Amniotic epithelial cell (primary cell): ENCODE measurements at regions not wholly inside any gene's neighbourhood (a gene's known extent, or its start where the extent isn't known, plus 50 kb on each side); places are given as distances from the start of the nearest gene placed in this dataset.
A peak's percentile ranks its signal among the peaks of the same experiment; 100 is the strongest.

Experiments used
- DNase-seq: peaks from one replicate; pipeline ENCODE4 v3.0.0-alpha.2; 2010; ENCODE audit warnings: low read depth

DNA sequence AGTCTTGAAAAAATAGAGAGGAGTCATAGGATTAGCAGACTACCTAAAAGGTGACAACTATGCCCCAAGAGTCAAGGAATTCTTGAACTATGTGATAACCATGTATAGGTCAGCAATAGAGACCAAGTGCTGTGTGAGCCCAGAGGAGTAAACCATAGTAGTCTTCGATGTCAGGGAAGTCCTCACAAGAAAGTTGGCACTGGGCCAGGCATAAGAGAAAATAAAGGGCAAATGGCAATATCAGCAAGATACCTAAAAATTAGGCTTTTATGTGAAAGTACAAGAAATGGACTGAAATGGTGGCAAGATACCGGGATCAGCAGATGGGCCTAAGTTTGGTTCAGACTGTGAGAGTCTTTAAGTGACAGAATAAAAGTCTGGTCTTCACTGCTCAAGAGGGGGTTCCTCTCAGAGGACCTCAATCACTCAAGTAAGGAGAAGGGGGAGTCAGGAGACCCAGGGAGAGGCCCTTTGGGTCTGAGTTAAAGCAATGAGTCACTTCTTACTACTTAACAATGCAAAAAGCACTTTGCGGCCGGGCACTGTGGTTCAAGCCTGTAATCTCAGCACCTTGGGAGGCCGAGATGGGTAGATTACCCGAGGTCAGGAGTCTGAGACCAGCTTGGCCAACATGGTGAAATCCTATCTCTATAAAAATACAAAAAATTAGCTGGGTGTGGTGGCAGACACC lies 95.0 kb downstream of the TEX35 start:
- peak; percentile 74 for DNase-seq

DNA sequence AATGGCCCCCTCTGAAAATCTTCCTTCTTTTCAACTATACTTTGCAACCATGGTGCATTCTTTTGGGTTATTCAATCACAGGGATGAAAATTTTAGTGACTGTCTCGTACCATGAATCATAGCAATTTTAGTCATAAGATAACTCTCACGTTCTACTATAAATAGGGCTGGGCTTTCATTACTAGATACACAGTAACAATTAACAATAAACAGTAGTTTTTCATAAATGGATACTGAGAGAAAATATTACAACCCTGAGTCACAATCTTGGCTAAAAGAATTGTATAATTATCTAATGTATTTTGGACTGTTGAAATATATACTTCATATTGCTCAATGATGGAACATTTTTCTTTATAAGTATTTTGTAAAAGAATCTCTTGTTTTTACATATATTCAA lies 96.1 kb downstream of the TEX35 start:
- peak; percentile 87 for DNase-seq

DNA sequence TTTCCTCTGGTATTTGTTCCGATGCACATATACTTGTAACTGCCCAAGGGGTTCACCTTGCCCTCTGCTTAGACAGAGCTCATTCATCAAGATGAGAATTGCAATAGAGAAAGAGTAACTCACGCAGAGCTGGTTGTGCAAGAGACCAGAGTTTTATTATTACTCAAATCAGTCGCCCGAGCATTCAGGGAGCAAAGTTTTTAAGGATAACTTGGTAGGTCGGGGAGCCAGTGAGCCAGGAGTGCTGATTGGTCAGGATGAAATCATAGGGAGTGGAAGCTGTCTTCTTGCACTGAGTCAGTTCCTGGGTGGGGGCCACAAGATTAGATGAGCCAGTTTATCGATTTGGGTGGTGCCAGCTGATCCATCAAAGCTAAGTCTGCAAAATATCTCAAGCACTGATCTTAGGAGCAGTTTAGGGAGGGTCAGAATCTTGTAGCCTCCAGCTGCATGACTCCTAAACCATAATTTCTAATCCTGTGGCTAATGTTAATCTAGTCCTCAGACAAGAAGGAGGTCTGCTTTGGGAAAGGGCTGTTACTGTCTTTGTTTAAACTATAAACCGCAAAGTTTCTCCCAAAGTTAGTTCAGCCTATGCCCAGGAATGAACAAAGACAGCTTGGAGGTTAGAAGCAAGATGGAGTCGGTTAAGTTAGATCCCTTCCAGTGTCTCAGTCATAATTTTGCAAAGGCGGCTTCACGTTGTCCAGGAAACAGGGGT lies 97.9 kb downstream of the TEX35 start:
- DNase-seq: peak; percentile 97

DNA sequence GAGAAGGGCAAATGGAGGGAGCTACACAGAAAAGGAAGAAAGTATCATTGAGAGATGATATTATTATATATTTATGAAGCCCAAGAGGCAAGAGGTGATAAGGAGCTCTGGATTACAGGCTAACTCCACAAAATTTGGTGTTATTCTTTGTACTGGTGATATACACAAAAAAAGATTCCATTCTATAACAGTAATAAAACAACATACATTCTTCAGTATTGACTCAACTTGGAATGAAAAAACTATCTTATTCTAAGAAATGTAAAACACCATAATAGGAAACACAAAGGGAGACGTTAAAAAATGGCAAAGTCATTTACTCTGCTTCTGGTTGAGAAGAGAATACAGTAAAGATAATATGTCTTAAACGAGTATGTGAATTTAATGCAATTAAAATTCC lies 99.4 kb downstream of the TEX35 start:
- peak; percentile 52 for DNase-seq

DNA sequence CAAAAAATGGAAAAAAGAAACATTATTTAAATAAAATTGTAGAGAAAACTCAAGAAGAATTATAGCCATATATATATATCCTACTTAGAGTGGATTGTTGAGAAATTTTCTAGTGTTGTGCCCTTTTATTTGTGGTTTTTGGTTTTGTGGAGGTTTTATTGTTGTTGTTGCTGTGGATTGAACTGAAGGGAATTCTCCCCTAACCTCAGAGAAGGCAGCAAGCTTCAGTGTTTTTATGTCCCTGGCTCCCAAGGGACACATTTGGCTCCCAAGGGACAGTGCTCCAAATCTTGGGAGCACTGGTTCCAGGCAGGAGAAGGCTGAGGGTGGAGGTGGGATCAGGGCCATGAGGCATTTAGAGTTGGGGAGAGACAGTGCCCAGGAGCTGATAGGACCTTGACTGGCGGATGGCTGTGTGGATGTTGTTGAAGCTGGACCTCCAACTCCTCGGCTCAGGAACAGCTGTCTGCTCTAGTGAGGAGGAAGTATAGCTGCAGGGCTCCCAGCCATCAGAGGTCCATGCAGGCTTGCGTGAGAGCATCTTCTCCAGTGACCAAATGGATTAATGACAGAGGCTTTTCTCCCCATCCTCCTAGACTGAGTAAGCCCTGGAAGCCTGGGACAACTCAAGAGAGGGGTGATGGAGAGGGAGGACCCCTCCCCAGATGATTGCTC lies 100.5 kb downstream of the TEX35 start:
- no peak for DNase-seq

DNA sequence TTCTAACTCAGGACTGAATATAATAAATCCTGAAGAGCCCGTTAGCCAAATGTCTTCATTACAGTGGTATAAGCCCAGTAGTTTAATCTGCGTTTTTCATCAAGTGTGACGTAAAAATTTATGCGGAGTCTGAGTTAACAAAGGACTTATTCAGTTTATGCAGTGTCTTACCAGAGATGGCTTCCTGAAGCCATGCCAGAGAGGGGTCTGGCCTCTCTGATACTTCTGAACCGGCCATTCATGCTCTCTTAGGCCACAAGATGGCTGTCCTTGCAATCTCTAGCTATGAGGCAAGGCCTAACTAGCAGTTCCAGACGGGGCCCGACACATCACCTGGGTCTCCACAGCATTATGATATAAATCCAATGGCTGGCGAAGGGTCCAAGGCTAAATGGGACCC lies 101.4 kb downstream of the TEX35 start:
- no peak for DNase-seq

DNA sequence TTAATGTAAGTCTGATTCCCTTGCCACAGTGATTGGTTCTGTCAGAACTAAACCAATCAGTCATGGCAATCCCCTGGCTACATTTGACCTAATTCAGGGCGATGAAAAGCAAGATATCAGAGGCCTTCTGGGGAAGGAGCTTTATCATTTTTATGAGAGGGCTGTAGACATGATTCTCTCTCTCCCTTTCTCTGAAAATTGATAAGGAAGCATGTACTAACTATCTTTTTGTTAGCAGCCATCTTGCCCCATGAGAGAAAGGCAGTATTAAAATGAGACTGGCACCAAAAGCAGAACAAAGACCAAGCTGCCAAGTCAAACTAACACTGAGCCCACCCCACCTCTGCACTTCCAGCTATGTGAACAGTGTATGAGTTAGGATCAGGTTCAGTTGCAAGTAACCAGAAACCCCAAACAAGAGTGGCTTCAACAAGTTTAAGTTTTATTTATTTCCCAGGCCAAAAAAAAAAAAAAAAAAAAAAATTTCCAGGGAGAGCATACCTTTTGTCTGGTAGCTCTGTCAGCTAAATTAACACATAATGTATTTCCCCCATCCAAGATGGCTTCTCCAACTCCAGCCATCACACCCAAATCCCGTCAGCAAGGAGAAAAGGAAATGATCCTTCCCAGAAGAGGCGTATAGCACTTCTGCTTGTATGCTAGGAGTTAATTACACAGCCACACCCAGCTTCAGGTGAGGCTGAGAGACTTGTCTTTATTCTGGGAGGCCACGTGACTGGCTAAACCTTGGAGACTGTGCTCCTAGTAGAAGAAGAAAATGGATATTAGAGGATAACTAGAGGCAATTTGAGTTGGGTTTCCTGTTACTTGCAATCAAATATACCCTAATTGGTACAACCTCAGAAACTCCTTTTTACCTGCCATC lies 105.8 kb upstream of the RALGPS2 start:
- DNase-seq: no peak

DNA sequence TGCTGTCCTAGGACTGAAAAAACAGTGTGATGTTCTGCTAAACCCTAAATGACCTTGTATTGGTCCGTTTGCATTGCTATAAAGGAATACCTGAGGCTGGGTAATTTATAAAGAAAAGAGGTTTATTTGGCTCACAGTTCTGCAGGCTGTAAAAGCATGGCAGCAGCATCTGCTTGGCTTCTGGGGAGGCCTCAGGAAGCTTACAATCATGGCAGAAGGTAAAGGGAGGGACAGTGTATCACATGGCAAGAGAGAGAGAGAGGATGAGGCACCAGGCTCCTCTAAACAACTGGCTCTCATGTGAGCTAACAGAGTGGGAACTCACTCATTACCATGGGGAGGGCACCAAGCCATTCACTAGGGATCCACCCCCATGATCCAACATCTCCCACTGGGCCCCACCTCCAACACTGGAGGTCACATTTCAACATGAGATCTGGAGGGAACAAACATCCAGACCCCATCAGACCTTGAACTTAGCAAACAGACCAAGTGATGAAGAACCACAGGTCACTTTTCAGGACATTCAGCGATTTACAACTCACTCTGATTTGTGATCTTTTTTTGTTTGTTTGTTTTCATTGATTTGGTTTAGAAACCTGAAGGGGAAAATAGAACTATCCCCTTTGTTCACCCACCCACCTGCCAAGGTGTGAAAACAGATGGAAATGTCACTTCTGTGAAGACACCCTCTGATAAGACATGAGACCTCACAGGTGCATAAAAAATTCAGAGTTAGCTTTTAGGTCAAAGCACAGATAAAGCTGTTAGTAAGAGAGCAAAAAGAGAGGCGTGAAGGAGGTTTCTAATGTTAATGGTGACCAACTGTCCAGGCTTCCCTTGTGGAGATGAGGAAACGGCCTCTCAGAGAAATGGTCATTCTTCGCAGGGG lies 104.2 kb upstream of the RALGPS2 start:
- DNase-seq: no peak

DNA sequence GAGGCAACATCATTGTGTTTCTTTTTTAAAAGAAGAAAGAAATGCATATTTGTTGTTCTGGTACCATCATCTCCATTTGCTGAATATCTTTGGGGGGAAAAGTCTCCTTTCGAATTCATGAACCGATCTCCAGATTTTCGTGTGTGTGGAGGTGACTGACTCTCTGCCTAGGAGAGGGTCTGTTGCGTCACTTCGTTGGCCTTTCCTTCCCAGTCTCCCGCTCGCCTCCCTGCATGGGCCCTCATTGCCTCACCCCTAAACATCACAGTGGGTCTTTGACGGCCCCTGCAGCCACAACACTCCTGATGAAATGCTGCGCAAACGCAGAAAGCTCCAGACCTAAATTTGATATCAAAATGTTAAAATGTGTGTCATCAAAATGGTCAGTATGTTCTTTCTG lies 103.2 kb upstream of the RALGPS2 start:
- DNase-seq: no peak

DNA sequence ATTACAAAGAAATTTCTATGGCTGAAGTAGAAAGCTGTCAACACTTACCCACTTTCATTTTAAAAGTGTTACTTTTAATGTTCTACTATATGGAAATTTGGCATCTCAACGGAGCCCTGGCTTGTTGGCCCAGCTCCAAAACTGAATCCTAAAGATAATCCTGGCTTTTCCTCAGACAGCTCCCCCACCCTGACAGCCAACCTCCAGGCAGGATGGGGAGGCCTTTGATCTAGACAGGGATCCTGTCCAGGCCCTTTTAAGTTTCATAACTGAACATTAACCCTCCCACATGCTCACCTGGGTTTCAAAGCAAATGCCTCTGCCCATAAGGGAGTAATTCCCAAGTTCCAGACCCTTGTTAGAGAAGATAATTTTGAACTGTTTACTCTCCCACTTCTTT lies 99.3 kb upstream of the RALGPS2 start:
- peak; percentile 70 for DNase-seq

DNA sequence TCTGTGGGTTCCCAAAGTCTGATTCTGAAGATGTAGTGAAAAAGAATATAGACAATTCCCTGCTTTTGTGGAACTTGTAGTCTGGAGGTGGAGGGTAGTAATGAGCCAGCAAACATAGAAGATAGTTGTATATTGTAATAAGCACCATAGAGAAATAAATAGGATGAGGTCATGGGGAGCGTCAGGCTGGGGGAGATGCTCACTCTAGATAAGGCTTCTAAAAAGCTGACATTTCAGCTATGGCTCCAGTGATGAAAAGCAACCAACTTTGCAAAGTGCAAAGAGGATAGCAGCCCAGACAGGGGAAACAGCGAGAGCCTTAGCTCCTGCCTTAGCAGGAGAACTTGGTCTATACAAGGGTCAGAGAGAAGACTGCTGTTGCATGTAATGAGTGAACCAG lies 98.0 kb upstream of the RALGPS2 start:
- DNase-seq: peak; percentile 46

DNA sequence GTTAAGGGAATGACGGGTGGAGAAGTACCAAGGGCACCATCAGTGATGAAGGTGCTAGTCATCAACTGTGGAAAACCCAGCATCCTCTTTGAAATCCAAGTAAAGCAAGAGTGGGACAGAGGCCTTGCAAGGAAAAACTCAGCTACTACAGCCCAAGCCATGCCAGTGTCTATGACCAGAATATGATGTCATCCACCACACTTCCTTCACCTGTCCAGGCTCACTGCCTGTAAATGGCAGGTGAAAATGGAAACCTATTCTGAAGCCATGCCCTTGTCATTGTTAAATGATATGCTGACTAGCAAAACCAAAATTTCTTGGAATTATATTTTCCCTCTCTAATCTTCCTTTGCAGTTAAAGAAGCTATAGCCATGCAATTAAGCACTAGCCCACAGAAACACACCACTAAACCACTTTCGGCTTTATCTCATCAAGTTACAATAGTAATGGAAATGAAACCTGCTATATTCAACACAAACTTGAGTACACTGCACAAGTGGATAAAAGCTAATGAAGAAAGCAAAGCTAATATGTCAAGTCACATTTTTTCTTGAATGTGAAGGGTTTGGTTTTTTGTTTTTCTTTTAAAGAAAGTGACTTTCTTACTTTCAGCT lies 96.3 kb upstream of the RALGPS2 start:
- no peak for DNase-seq

DNA sequence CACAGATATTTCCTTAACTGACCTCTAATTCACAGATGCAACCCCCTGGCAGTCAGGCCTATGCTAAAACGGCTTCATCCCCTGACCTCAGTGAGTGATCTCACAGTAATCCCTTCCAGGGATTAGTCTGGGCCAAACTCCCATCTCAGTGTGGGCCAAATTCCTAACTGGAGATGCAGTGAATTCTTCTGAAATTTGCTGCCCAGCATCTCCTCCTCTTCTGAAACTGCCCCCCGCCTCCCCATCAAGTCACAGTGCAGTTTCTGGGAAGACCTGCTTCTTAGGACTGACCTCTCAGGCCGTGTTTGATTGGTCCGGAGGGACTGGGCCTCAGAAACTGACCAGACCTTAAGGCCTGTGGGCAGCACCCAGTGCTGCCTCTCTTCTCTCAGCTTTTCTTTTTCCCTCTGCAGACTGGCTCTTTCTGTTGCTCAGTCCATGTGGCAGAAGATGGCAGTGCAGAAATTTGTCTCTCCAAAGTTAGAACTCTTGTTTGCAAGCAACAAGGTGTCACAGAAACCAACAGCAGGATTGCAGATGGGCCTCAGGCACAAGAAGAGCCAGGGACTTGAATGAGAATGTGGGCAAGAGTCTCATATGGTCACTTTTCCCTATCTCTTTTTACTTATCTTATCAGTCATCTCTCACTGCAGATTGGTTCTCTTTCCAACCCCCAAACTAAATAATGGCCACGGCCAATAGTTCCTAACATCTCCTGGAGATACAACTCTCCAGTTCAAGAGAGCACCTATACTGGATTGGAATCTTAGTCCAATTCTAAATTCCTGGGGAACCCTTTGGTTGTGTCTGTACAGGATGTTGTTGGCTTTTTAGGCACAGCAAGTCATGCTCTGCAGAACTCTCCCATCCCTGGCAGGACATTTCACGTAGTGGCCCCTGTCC lies 95.5 kb upstream of the RALGPS2 start:
- peak; percentile 80 for DNase-seq

DNA sequence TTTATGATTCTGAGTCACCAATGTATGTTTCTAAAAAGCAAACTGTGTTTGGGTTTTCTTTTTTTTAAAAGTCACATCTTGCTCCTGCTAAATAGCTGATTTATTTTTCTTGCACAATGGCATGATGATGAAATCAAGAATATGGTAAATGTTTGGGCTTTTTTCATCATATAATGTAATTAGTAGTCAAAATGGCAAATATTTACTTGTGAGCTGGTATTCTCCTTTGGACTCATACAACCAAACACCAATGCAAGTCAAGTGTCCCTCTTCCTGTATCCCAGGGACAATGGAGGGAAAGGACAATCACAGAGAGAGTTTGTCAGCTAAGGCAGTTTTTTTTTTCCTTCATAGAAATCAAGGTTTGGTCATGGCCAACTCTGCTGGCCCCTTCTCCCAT lies 94.6 kb upstream of the RALGPS2 start:
- peak; percentile 57 for DNase-seq

DNA sequence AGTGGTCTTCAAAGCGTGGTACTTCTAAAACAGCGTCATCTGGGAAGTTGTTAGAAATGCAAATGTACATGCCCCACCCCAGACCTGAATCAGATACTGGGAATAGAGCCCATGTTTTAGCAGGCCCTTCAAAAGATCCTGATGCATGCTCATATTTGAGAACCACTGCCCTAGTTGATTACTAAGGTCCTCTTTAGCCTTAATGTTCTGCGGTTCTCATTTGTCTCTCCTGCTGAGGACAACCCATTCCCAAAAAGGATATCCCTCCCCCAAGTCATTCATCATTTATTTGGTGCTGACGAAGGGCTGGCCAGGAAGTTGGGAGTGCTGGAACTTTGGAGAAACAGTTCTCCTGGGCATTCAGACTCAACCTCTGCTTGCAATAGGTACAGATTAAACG lies 92.4 kb upstream of the RALGPS2 start:
- peak; percentile 47 for DNase-seq

DNA sequence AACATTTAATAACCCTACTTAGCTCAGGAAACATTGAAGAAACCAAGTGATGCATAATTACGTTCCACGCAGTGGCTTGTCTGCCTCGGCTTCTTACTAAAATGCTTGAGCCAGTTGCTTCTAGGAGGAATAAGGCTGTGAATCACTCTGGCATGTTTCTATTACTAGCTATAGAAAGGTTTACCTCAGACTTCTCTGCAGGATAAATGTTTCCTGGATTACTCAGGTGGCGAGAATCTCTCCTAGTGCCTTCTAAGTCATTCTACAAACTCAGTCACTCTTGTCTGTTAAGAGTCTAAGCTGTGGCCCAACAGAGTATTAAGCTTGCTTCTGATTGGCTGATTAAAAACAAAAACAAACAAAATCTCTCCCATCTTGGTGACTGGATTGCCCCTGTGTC lies 92.0 kb upstream of the RALGPS2 start:
- peak; percentile 83 for DNase-seq

DNA sequence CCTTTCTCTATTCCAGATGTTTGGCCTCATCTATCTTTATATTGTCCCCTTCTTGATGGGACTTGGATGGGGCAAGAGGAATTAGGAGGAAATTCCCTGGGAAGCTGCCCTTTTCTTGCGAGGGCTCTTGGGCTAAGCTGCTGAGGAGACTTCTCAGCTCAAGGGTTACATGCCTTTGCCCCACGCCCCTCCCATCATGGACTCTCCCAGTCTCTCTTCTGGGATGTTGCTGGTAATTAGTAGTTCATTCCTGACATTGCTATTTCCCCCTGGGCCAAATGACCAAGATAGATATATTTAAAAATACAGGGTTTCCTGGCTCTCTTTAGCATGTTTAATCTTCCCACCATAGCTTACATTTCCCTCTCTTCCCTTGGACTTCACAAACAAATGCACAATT lies 90.6 kb upstream of the RALGPS2 start:
- no peak for DNase-seq

DNA sequence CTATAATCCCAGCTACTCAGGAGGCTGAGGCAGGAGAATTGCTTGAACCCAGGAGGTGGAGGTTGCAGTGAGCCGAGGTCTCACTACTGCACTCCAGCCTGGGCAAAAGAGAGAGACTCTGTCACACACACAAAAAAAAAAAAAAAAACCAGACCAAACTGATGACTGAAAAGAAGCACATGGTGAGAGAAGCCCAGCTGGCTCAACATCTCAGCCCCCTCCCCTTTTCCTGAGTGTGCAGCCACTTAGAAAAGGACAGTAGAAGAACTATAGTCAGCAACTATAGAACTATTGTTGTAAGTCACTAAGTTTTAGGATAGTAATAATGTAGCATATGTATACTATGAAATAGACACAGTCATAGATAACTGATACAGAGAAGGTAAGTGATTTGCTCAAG lies 87.2 kb upstream of the RALGPS2 start:
- DNase-seq: no peak

DNA sequence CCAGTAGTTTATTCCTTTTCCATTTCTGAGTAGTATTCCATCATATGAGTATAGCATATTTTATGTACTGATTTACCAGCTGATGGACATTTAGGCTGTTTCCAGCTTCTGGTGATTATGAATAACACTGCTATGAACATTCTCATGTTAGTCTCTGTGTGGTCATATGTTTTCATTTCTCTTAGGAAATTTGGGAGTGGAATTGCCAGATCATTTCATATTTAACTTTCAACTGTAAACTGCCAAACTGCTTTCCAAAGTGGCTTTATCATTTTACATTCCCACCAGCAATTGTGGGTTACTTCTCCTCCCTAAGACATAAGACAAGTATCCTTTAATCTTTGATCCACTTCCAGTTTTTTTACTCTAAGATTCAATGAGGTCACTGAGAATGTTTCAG lies 85.7 kb upstream of the RALGPS2 start:
- DNase-seq: no peak

DNA sequence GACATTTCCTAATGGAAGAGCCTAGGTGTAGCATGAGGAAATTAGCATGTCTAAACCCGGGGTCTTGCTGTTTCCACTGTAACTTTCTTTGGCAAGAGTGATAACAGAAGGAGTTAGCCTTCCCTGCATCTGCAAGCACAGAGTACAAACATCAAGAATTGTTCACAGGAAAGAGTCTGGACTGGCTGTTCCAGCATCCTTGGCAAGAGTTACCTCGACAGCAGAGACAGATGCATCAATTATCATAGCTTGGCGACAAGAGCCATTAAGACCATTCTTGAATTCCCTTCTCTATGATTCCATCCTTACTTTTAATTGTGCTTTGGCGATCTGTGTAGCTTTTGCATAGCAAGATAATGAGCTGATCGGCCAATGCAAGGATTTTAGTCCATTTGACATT lies 82.8 kb upstream of the RALGPS2 start:
- no peak for DNase-seq
